ENCODE measurements at regions not wholly inside any gene's neighbourhood (a gene's known extent, or its start where the extent isn't known, plus 50 kb on each side); places are given as distances from the start of the nearest gene placed in this dataset.

DNA sequence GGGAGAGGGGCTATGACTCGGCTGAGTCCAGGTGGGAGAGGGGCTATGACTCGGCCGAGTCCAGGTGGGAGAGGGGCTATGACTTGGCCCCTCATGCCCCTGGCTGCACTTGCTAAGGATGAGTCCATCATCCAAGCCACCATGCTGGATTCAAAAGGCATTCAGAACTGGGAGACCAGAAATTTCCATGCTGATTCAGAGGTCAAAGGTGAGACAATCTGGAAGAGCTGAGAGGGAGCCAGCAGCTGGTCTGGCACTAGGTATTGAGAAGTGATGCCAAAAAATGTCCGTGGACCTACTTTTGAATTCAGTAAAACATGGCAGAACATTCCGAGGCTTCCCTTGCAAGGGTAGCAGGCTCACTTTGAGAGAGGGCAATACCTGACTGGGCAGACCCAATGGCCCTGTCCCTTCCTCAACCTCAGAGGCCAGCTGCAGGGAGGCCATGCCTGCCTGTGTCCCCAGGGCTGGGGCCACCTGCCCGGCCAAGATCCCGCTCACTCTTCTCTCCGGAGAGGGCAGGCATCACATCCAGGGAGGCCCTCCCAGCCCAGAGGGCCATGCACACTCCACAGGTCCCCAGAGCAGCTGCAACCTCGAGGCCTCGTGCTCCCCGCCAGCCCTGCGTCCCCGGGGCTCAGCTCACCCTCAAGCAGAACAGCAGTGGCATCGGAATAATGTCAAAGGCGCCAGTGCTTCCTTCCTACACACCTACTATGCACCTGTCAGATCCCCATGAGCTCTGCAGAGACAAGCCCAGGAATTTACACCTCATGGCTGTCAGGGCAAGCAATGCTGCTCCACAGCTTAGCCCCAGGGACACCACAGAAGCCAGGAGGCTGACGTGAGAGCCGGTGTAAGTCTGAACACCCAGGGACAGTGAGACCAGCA is 80.2 kb upstream of the GPC1 start:
- TF ChIP-seq, protein P1, sequence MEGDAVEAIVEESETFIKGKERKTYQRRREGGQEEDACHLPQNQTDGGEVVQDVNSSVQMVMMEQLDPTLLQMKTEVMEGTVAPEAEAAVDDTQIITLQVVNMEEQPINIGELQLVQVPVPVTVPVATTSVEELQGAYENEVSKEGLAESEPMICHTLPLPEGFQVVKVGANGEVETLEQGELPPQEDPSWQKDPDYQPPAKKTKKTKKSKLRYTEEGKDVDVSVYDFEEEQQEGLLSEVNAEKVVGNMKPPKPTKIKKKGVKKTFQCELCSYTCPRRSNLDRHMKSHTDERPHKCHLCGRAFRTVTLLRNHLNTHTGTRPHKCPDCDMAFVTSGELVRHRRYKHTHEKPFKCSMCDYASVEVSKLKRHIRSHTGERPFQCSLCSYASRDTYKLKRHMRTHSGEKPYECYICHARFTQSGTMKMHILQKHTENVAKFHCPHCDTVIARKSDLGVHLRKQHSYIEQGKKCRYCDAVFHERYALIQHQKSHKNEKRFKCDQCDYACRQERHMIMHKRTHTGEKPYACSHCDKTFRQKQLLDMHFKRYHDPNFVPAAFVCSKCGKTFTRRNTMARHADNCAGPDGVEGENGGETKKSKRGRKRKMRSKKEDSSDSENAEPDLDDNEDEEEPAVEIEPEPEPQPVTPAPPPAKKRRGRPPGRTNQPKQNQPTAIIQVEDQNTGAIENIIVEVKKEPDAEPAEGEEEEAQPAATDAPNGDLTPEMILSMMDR (IDR thresholded peaks at IDR 0.05 in 4 of 5, conservative IDR thresholded peaks at IDR 0.05 in 1 of 5), result no peak
- no peak for TF ChIP-seq POLR2A (IDR thresholded peaks at IDR 0.05)

Data from gastrocnemius medialis (tissue), 4 donors.